Stimulated activated CD4-positive, alpha-beta T cell treated with anti-CD3 and anti-CD28 coated beads, Interleukin-12 subunit alpha, Interleukin-12 subunit beta, amount 100 ng/mL, for 48 hours (primary cell): ENCODE measurements at regions not wholly inside any gene's neighbourhood (a gene's known extent, or its start where the extent isn't known, plus 50 kb on each side); places are given as distances from the start of the nearest gene placed in this dataset.

ENCODE experiments used
- DNase-seq, 3 donors: peaks; one replicate each; pipeline ENCODE4 v3.0.0-alpha.2; 2020; ENCODE audit warnings: low read depth in 2 of 3, low spot score in 1 of 3

DNA sequence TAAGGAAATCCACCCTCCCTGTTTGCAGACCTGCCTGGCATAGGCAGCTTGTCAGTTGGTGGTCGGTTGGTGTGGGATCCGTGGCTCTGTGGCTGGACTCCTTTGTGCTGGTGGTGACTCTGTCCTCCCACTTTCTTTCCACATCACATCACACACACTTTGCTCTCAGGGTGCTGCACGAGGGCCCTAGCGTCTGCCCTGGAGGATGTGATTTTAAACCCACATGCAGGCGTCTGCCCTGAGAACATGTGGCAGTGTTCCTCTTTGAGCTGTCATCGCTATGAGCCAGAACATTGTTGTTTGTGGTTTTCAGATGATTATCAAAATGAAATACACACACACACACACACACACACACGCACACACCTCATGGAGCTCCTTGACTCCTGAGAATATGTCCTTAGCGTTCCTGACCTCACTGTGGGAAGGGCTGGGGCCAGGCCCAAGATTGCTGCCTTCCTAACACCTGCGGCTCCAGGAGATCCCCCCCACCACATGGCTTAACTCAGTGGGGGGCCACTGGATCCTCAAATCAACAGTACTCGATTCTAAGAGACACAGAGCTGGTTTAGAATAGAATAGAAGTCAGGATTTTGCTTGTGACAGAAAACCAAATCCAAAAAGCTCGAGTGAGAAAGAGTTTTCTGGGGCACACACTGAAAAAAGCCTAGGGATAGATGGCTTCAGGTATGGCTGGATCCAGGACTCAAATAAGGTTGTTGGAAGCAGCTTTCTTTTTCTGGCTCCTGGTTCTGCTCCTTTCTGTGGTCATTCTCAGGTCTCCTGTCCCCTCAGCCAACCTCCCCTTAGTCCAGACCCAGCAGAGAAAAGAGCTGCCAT lies 54.8 kb downstream of the RTP5 start:
- no peak for DNase-seq

DNA sequence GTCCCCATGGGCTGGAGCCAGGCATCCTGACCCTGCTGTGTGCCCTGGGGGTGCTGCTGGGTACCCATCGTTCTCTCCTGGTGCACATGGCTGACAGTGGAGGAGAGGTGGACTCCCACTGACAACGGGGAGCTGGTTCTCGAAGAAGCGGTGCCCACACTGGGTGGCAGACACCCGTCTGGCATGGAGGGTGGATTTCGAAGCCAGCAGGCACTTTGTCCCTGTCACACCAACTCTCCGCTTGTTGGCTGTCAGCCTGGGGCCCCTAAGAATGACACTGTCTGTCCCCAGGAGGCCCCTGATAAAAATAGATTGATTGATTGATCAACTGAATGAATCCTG lies 55.4 kb downstream of the RTP5 start:
- DNase-seq: no peak

DNA sequence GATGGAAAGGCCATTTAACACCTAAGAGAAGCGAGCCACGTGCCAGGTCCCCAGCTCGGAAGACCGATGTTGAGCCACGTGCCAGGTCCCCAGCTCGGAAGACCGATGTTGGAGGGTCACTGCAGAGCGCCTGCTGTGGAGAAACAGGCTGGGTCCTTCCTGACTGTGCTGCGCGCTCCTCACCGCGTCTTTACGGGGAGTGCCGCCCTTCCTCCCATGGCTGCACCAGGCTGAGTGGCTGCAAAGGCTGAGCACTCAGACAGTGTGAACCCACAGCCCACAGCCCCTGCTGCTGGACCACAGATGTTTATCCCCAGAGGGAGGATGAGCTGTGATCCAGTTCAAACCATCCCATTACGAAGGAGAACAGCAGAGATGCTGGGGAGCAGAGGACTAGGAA lies 55.7 kb downstream of the RTP5 start:
- DNase-seq: no peak

DNA sequence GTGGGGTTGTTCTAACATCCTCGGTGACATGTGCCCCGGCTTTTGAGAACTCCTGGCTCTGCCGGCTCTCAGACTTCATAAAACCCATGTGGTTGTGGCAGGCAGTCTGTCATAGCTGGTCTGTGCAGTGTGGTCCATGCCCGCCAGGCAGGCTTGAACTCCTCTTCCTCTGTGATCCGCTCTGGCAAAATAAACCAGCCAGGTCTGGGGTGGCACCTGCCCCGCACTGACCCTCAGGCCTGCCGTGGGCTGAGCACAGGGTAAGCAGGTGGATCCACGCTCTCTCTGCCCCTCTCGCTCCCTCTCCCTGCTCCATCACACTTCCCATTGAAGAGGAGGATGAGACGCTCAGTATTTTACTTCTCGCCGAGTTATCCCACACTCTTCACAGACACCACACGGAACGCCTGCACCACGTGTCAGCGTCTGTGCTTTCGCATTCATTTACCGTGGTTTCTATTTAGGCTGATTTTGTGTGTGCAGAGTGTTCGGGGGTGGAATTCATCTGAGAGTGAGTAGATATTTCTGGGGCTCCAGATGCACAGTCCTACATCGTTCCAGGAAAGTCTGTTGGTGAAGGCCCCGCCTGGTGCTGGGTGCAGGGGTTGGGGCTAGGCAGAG lies 56.4 kb downstream of the RTP5 start:
- no peak for DNase-seq

DNA sequence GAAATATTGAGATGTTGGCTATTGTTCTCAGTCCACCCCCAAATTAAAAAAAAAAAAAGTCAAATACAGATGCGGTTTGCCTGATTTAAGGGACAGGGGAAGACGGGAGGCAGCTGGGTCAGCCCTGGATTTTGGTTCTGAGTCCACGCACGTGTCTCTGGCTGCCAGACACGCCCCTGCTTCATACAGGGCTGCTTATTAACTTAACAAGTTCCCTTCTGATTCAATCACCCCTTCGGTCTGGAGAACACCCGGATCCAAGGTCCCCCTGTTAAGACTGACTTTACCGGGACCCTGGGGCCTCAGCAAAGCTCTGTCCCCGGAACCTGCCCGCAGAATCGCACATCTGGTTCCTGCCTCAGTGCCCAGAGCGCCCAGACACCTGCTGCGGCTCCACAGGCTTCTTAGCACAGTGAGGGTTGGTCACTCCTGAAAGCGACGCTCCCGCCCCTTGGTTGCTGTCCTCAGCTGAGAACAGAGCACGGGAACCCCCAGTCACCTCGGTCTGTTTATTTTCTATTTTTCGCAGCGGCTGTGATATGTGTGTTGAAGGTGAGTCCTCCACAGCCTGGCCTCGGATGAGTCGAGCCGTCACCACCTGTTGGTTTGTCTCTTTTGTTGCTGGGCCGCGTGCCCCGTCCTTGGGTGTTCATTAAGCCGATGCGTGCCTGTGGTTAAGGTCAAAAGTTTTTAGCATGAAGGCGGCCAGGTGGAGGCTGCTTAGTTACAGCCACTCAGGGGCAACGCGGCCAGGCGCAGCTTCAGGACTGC lies 57.2 kb downstream of the RTP5 start:
- DNase-seq: no peak

DNA sequence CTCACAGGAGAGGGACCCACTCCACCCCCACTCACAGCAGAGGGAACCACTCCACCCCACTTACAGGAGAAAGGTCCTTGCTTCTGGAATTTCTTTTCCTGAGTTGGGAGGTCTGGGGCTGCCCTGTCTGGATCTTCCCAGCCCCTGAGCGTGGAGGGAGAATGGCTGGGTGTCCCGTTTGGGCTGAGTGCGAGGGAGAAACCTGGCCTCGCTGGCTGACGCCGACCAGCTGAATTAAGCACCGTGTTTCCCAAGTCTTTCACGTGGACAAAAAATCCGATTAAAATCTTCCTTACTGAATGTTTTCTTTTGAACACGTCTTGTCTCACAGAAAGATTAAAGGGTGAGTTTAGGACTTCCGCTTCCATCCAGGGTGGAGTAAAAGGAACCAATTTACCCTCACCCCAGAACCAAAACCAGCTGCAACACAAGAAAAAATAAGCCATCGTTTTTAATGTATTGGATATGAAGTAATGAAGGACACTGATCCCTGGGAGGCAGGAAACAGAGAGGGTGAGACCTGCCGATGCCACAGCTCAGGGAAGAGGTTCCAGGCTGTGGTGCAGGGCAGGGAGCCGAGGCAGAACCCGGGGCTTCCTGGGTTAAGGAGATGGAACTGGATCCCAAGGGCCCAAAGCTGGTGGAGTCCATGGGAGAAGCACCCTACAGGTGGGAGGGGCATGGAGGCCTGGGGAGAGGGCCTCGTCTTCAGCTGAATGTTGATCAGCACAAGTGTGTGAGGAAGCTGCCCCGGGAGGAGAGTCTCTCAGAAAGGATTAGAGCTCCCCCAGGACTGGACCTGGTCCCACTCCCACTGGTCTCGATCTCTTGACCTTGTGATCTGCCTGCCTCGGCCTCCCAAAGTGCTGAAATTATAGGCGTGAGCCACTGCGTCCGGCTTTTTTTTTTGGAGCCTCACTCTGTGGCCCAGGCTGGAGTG lies 60.3 kb downstream of the RTP5 start:
- no peak for DNase-seq

DNA sequence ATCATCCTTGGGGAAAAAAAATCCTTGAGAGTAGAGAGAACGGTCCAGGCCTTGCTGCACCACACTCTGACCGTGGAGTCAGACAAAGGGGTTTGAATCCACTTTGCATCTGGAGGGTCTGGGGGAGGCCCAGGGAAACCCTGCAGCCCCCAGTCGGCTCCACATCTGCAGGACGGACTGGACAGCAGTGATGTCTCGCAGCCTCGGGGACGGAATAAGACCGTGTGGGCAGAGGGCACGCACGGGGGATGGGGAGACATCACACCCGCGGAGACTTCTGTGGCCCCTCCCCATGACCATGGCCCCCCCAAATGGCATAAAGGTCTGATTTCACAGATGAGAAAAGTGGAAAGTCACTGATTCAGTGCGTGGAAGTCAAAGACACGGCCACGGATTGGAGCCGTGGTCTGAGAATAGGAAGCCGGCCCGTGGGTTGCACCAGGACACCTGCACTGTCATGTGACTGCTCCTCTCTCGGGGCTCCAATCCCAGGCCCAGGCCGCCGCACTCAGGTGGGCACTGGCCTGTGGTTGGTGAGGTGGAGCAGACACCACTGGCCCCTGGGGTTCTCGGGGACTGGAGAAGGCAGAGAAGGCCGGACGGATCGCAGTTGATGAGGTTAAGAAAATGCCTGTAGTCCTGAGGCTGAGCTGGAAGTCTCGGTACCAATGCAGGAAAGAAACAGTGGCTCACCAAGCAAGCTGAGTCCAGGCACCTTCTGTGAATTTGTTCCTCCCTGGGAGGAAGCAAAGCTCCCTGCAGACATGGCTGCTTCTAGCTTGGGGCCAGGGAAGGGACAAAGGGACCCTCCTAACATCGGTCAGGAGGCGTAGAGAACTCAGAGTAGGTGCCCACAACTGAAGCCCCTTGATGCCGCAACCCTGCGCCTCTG lies 61.8 kb downstream of the RTP5 start:
- no peak for DNase-seq

DNA sequence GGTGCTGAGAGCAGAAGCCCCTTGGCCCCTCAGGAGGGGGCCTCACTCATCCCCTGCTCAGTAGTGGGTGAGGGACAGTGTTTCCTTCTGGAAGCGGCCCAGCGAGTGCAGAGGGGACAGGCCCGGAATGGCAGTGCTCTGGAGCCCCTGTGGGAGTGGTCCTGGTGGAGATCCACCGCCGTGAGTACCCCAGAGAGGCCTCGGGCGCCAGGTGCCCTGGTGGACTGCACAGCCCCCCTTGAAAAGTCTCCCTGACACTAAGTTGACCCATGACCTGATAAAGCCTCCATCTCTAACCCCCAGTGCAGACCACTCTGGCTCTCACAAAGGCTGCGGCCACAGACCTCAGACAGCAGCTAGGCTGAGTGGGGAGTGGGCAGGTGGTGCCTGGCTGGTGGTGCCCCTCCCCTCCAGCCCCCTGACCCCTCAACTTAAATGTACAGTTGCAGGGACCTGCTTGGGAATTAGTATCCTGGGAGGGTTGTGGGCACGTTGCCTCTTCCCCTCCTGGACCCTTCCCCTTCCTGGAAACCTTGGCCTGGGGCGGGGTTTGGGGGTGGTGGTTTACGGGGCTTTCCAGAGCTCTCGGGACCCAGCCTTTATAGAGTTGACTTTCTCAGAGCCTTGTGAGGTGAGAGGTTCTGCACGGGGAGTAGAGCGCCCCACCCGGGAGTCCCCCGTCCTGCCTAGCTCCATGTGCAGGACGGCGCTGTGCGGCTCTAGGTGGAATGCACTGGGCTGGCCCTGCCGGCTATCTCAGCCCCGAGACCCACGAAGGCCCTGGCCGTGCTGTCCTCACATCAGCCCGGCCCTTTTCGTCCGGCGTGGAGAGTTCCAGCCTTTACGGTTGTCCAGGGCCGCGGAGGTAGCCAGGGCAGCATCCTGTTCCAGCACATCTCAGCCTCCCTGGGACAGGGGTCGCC lies 62.7 kb downstream of the RTP5 start:
- no peak for DNase-seq

DNA sequence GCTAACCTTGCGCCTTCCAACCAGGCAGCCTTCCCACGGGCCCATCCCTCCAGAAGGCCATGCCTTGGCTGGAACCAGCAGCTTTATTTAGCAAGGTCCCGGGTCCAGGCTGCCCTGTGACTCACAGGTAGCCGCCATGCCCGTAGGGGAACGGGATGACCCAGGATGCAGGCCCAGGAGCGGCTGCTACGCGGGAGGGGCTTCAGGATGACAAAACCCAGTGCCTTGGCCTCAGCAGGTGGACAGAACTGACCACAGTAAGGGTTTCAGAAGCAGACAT lies 63.3 kb downstream of the RTP5 start:
- DNase-seq: no peak

DNA sequence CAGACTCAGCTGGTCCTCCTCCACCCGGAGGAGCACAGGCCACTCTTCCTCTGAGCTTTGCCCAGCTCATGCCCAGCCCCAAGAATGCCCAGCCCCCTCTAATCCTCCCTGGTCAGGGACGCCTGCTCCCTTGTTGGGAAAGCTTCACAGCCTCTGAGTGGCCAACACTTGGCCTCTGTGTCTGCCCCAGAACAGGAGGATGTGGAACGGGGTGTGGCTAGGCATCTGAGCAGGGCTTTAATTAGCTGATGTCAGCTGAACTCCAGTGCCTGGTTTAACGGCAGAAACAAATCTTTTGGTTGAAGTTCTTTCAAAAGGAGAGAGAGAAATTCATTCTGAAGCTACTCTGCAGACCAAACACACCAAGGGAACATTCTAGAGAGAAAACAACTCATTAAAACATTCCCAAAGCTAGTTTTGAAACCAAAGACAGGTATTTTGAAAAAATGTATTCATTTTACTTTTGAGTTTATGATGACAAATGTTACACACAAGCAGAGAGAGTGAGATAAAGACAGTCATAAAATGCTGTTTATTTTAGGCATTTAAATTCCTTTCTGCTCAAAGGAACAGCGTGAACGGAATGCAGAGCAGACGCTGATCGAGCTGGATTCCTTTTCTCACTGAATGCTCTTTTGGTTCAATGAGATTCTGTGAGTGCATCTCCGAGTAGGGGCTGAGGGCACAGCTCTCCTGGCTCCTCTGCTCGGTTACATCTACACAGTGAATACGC lies 63.8 kb downstream of the RTP5 start:
- DNase-seq: no peak

DNA sequence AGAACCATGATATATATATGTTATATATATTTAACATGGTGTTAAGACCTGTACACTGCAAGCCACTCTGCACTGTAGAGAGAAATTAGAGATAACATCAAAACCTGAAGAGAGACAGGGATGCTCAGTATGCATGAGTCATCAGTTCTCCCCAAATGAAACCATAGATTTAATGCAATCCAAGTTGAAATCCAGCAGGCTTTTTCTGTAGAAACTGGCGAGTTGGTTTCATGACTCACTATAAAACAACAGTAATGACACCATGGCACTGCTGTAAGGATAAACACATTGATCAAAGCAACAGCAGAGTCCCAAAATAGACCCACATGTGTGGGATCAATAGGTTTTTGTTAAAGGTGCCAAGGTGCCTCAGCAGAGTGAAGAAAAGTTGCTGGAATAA lies 65.8 kb downstream of the RTP5 start:
- DNase-seq: no peak

DNA sequence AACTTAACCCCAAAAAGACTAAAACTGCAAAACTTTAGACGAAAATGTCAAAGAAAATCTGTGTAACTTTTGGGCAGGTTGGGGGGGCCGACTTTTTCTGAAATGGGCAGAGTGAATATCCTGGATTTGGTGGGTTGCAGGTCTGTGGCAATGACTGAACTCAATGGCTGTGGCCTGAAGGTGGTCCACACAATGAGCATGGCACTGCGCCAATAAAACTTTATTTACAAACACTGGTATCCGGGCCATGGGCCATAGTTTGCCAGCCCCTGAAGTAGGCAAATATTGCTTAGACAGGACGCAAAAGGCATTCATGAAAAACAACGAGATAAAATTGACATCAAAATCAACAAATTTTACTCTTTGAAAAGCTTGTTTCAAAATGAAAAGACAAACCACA lies 66.2 kb downstream of the RTP5 start:
- DNase-seq: no peak

DNA sequence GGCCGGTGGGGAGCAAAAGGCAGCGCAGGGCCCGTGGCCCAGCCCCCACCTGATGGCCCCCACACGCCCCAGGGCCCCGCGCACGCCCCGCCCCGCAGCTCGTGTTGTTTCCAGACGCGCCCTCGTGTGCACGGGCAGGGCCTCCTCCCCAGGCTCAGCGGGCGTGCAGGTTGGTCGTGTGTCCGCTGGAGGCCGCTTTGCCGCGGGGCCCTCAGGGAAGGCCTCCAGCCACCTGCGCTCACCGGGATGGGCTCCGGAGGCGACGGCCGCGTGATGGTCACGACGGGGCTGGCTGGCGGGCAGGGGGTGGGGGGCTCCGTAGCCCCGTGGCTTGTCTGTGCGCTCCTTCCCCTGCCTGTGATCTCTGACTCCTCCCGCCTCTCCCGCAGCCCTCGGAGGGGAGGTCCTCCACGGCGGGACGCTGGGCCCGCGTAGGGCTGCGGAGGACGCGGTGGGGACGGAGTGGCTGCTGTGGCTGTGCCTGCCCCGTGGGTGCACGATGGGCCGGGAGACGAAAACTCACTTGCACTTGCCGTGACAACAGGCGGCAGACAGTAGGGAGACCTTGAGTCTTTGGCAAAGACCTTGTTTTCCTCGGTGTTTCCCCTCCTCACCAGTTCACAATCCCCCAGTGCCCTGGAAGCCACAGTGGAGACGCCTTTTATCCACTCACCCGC lies 67.1 kb downstream of the RTP5 start:
- no peak for DNase-seq

DNA sequence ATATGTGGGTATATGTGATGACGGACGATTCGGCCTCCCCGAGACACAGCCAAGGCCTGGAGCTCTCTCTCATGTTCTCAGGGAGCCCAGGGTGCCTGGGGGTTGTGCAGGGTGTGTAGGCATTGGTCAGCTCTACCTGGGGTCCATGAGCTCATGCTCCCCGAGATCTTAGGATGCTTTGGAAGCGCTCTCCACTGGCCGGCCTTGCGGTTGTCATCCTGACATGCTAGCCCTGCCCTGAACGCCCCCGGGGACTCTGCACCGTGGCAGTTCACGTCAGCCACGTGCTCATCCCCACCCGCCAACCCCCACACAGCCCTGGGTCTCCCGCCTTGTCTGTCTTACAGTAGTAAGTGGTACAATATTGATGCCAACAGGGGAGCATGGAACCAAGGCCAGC lies 67.8 kb downstream of the RTP5 start:
- DNase-seq: no peak

DNA sequence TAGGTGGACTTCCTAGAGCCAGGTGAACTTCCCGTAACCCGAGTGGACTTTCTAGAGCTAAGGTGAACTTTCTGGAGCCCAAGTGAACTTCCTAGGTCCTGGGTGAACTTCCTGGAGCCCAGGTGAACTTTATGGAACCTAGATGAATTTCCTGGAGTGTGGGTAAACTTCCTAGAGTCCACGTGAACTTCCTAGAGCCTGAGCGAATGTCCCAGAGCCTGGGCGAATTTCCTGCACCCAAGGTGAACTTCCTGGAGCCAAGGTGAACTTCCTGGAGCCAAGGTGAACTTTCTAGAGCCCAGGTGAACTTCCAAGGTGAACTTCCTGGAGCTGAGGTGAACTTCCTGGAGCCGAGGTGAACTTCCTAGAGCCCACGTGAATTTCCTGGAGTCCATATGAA lies 70.0 kb downstream of the RTP5 start:
- no peak for DNase-seq

DNA sequence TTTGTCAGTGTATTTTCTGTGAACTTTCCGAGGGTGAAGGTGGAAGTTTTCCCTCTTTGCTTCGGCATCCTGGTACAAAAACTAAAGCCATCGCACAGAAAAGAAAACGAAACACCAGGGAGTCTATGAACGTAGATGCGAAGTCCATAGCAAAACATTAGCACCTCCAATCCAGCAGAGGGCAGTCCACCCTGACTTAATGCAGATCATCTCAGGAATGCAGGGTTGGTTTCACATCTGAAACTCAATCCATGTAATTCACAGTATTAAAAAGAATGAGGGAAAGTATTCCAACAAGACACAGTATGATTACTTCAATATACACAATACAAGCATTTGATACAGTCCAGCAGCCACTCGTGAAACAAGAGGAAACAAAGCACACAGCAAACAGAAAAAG lies 70.8 kb downstream of the RTP5 start:
- no peak for DNase-seq

DNA sequence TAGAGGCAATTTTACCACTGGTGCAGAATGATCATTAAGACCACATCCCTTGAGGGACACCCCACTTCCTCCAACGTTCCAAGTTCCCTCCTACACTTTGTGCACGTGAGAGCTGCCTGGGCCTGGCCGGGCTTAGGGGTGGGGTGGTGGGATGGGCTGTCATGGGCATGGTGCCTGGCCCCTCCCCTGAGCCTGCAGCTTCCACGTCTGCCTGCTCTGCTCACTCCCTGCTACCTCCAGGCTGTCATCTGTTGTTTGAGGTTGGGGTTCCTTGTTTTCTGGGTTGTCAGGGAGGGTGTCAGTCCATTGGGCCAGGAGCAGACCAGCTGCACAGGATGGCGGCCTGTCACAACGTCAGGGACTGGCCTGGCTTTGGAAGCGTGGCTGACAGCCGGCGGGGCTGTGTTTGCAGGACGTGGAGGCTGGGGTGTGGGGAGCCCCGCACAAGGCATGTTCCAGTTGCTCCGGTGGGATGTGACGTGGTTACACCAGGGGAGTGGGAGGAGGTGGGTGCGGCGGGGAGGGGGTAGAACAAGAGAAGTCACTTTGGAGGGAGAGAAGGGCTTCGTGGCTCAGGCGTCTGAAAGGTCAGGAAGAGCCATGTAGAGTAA lies 72.3 kb downstream of the RTP5 start:
- no peak for DNase-seq
